Activated CD4-positive, alpha-beta memory T cell treated with anti-CD3 and anti-CD28 coated beads, Interleukin-2, amount 10 ng/mL, durations not matched to agents 7 days and 5 days (primary cell): ENCODE measurements at regions not wholly inside any gene's neighbourhood (a gene's known extent, or its start where the extent isn't known, plus 50 kb on each side); places are given as distances from the start of the nearest gene placed in this dataset.

Source experiments
- CTCF ChIA-PET: fragments of 350-600 bp; sonication (Branson Sonifier 250); formaldehyde crosslinking; loops from one replicate; lab custom pipeline; 2021; ENCODE audit warnings: antibody characterized with exemption, inconsistent platforms; lab: Charles Lee
- POLR2A ChIA-PET: fragments of 350-600 bp; sonication (Branson Sonifier 250); formaldehyde crosslinking; loops from one replicate; lab custom pipeline; 2021; ENCODE audit warnings: antibody characterized with exemption; lab: Charles Lee
- DNase-seq: peaks from one replicate; pipeline ENCODE4 v3.0.0-alpha.2; 2020
- H3K27ac Mint-ChIP-seq: one replicate; pipeline ENCODE4 v1.8.0; 2021; ENCODE audit warnings: mild to moderate bottlenecking, mixed read lengths
- H3K27me3 Mint-ChIP-seq: one replicate; pipeline ENCODE4 v1.8.0; 2021; ENCODE audit warnings: mixed read lengths
- H3K36me3 Mint-ChIP-seq: one replicate; pipeline ENCODE4 v1.8.0; 2021; ENCODE audit warnings: low read depth, mixed read lengths
- H3K4me1 Mint-ChIP-seq: one replicate; pipeline ENCODE4 v1.8.0; 2021; ENCODE audit warnings: mixed read lengths
- H3K4me3 Mint-ChIP-seq: one replicate; pipeline ENCODE4 v1.8.0; 2021; ENCODE audit warnings: mild to moderate bottlenecking, mixed read lengths
- H3K9me3 Mint-ChIP-seq: one replicate; pipeline ENCODE4 v1.8.0; 2021; ENCODE audit warnings: mixed read lengths

- peaks cover 10% of the 10 kb centered on the region for H3K9me3 Mint-ChIP-seq
- no peaks in the 10 kb centered on the region for H3K36me3 Mint-ChIP-seq
- ChIA-PET POLR2A (no interaction called here), CTCF (no interaction called here)
- H3K4me1 Mint-ChIP-seq = no peaks in the 10 kb centered on the region
- no peak overlapping the region for H3K27ac Mint-ChIP-seq
- H3K4me3 Mint-ChIP-seq = no peak overlapping the region
- DNase-seq = no peak
- H3K27me3 Mint-ChIP-seq = no peaks in the 10 kb centered on the region
These were observed 592.6 kb upstream of the CDH6 start for GRCh38 chr5:30600892-30601291.

- H3K27ac Mint-ChIP-seq = no peak overlapping the region
These were observed 596.9 kb upstream of the CDH6 start for GRCh38 chr5:30596495-30597064.

GRCh38 chr5:30594331-30594730 is 599.2 kb upstream of the CDH6 start:
- H3K36me3 Mint-ChIP-seq = no peaks in the 10 kb centered on the region
- H3K9me3 Mint-ChIP-seq = peaks cover 18% of the 10 kb centered on the region
- no peaks in the 10 kb centered on the region for H3K4me1 Mint-ChIP-seq
- no peak overlapping the region for H3K27ac Mint-ChIP-seq
- H3K27me3 Mint-ChIP-seq = no peaks in the 10 kb centered on the region
- CTCF ChIA-PET = no interaction called here
- no peak for DNase-seq
- POLR2A ChIA-PET = no interaction called here
- no peak overlapping the region for H3K4me3 Mint-ChIP-seq

More at GRCh38 chr5:30596495-30597064, 596.9 kb upstream of the CDH6 start:
- Mint-ChIP-seq H3K4me3 (no peak overlapping the region), H3K4me1 (no peaks in the 10 kb centered on the region), H3K36me3 (no peaks in the 10 kb centered on the region), H3K27me3 (no peaks in the 10 kb centered on the region), H3K9me3 (peaks cover 13% of the 10 kb centered on the region)
- ChIA-PET CTCF (no interaction called here), POLR2A (no interaction called here)
- no peak for DNase-seq

- Mint-ChIP-seq H3K4me1 (no peaks in the 10 kb centered on the region), H3K9me3 (peaks cover 12% of the 10 kb centered on the region), H3K4me3 (no peak overlapping the region), H3K27me3 (no peaks in the 10 kb centered on the region), H3K36me3 (no peaks in the 10 kb centered on the region), H3K27ac (no peak overlapping the region)
- no peak for DNase-seq
- POLR2A ChIA-PET = no interaction called here
- CTCF ChIA-PET = no interaction called here
These were observed 600.7 kb upstream of the CDH6 start for GRCh38 chr5:30592833-30593232.

- DNase-seq = no peak
- ChIA-PET POLR2A (no interaction called here), CTCF (no interaction called here)
- Mint-ChIP-seq H3K36me3 (no peaks in the 10 kb centered on the region), H3K4me1 (no peaks in the 10 kb centered on the region), H3K27me3 (no peaks in the 10 kb centered on the region), H3K27ac (no peak overlapping the region), H3K9me3 (peaks cover under 1% of the 10 kb centered on the region), H3K4me3 (no peak overlapping the region)
These were observed 612.1 kb upstream of the CDH6 start for GRCh38 chr5:30581198-30581935.

GRCh38 chr5:30574761-30575160 is 618.7 kb upstream of the CDH6 start:
- no peak for DNase-seq
- CTCF ChIA-PET = no interaction called here
- Mint-ChIP-seq H3K4me3 (no peak overlapping the region), H3K9me3 (peaks cover 9% of the 10 kb centered on the region), H3K4me1 (no peaks in the 10 kb centered on the region), H3K27ac (no peak overlapping the region), H3K27me3 (no peaks in the 10 kb centered on the region), H3K36me3 (no peaks in the 10 kb centered on the region)
- POLR2A ChIA-PET = no interaction called here

GRCh38 chr5:30572279-30572678 is 621.2 kb upstream of the CDH6 start:
- POLR2A ChIA-PET = no interaction called here
- Mint-ChIP-seq H3K4me3 (no peak overlapping the region), H3K9me3 (peaks cover 15% of the 10 kb centered on the region), H3K36me3 (no peaks in the 10 kb centered on the region), H3K4me1 (no peaks in the 10 kb centered on the region), H3K27me3 (no peaks in the 10 kb centered on the region), H3K27ac (no peak overlapping the region)
- CTCF ChIA-PET = no interaction called here
- no peak for DNase-seq

- DNase-seq = no peak
- Mint-ChIP-seq H3K27me3 (no peaks in the 10 kb centered on the region), H3K4me3 (no peak overlapping the region), H3K36me3 (no peaks in the 10 kb centered on the region), H3K9me3 (peaks cover 11% of the 10 kb centered on the region), H3K27ac (no peak overlapping the region), H3K4me1 (no peaks in the 10 kb centered on the region)
- CTCF ChIA-PET = no interaction called here
- POLR2A ChIA-PET = no interaction called here
These were observed 631.7 kb upstream of the CDH6 start for GRCh38 chr5:30561771-30562170.

- no peak for DNase-seq
- peaks cover 9% of the 10 kb centered on the region for H3K9me3 Mint-ChIP-seq
These were observed 641.9 kb upstream of the CDH6 start for GRCh38 chr5:30551618-30552017.

GRCh38 chr5:30548580-30549305 is 644.7 kb upstream of the CDH6 start:
- H3K27me3 Mint-ChIP-seq = no peaks in the 10 kb centered on the region
- no peak overlapping the region for H3K4me3 Mint-ChIP-seq
- DNase-seq = no peak
- H3K27ac Mint-ChIP-seq = no peak overlapping the region
- CTCF ChIA-PET = no interaction called here
- no peaks in the 10 kb centered on the region for H3K4me1 Mint-ChIP-seq
- POLR2A ChIA-PET = no interaction called here
- H3K9me3 Mint-ChIP-seq = peaks cover 9% of the 10 kb centered on the region
- H3K36me3 Mint-ChIP-seq = no peaks in the 10 kb centered on the region

More at GRCh38 chr5:30551618-30552017, 641.9 kb upstream of the CDH6 start:
- no peak overlapping the region for H3K27ac Mint-ChIP-seq
- POLR2A ChIA-PET = no interaction called here
- no peaks in the 10 kb centered on the region for H3K36me3 Mint-ChIP-seq
- CTCF ChIA-PET = no interaction called here
- H3K4me1 Mint-ChIP-seq = no peaks in the 10 kb centered on the region
- no peaks in the 10 kb centered on the region for H3K27me3 Mint-ChIP-seq
- H3K4me3 Mint-ChIP-seq = no peak overlapping the region

GRCh38 chr5:30540150-30540549 is 653.3 kb upstream of the CDH6 start:
- H3K27ac Mint-ChIP-seq = no peak overlapping the region
- DNase-seq = no peak
- ChIA-PET CTCF (no interaction called here), POLR2A (no interaction called here)
- no peaks in the 10 kb centered on the region for H3K27me3 Mint-ChIP-seq
- no peaks in the 10 kb centered on the region for H3K4me1 Mint-ChIP-seq
- H3K4me3 Mint-ChIP-seq = no peak overlapping the region
- no peaks in the 10 kb centered on the region for H3K36me3 Mint-ChIP-seq
- H3K9me3 Mint-ChIP-seq = peaks cover 4% of the 10 kb centered on the region

- ChIA-PET CTCF (no interaction called here), POLR2A (no interaction called here)
- H3K27ac Mint-ChIP-seq = no peak overlapping the region
- no peak for DNase-seq
- no peak overlapping the region for H3K4me3 Mint-ChIP-seq
- no peaks in the 10 kb centered on the region for H3K4me1 Mint-ChIP-seq
- peaks cover 4% of the 10 kb centered on the region for H3K9me3 Mint-ChIP-seq
- no peaks in the 10 kb centered on the region for H3K27me3 Mint-ChIP-seq
- no peaks in the 10 kb centered on the region for H3K36me3 Mint-ChIP-seq
These were observed 654.4 kb upstream of the CDH6 start for GRCh38 chr5:30539004-30539634.

GRCh38 chr5:30525353-30525752 is 668.1 kb upstream of the CDH6 start:
- Mint-ChIP-seq H3K36me3 (no peaks in the 10 kb centered on the region), H3K27ac (no peak overlapping the region), H3K4me3 (no peak overlapping the region), H3K27me3 (no peaks in the 10 kb centered on the region), H3K4me1 (no peaks in the 10 kb centered on the region), H3K9me3 (peaks cover 4% of the 10 kb centered on the region)
- CTCF ChIA-PET = no interaction called here
- POLR2A ChIA-PET = no interaction called here
- DNase-seq = no peak
